Stomach (tissue), 8 donors: ENCODE measurements at regions not wholly inside any gene's neighbourhood (a gene's known extent, or its start where the extent isn't known, plus 50 kb on each side); places are given as distances from the start of the nearest gene placed in this dataset.
A peak's percentile ranks its signal among the peaks of the same experiment; 100 is the strongest.
"Not testable (repeated sequence)": the region's sequence is repeated elsewhere in the genome, so short reads cannot be mapped to it uniquely, and the experiment has no call there.

Source experiments
- DNase-seq, 2 donors: peaks; one replicate each; pipeline versions ENCODE4 v3.0.0 to v3.0.0-alpha.2; 2013 to 2019
- H3K27ac ChIP-seq, 5 donors: fragments of 200-600 bp in 4 of 5; sonication (generic) in 4 of 5; one replicate each; pipeline ENCODE4 v1.5.1; 2013 to 2019; ENCODE audit warnings: mild to moderate bottlenecking in 1 of 5, moderate library complexity in 1 of 5
- H3K27me3 ChIP-seq, 3 donors: fragments of 200-600 bp; sonication (generic); one replicate each; pipeline ENCODE4 v1.5.1; 2017 to 2019; ENCODE audit warnings: mixed run types in 1 of 3
- H3K36me3 ChIP-seq, 4 donors: fragments of 200-600 bp; sonication (generic); 1 replicate in 3 of 4; 2 replicates in 1 of 4; pipeline ENCODE4 v1.5.1; 2016 to 2019
- H3K4me1 ChIP-seq, 4 donors: fragments of 200-600 bp; sonication (generic); one replicate each; pipeline ENCODE4 v1.5.1; 2016 to 2019
- H3K4me3 ChIP-seq, 4 donors: fragments of 200-600 bp; sonication (generic) in 3 of 4; one replicate each; pipeline ENCODE4 v1.5.1; 2016 to 2019; ENCODE audit warnings: mild to moderate bottlenecking in 1 of 4
- H3K9me3 ChIP-seq, 4 donors: fragments of 200-600 bp; sonication (generic); one replicate each; pipeline ENCODE4 v1.5.1; 2016 to 2019
- EP300 ChIP-seq: sonication (generic); formaldehyde crosslinking; IDR thresholded peaks from one replicate; pipeline ENCODE4 v1.6.1; 2017; ENCODE audit warnings: antibody characterized with exemption
- POLR2A ChIP-seq, 4 donors: fragments of 450-650 bp; IDR thresholded peaks; one replicate each; pipeline ENCODE4 v1.6.1; 2016; ENCODE audit warnings: antibody characterized with exemption in 4 of 4, control low read depth in 2 of 4, mild to moderate bottlenecking in 1 of 4, moderate library complexity in 1 of 4
- POLR2AphosphoS5 ChIP-seq, 3 donors: sonication (generic); formaldehyde crosslinking; IDR thresholded peaks; one replicate each; pipeline ENCODE4 v1.6.1; 2016; ENCODE audit warnings: antibody characterized with exemption in 3 of 3
- WGBS, 5 donors: extraction: QIAGEN DNeasy Blood & Tissue Kit in 3 of 5; methylation state at CpG; one replicate each; pipeline versions ENCODE4 v1.1.5 to v1.1.7; 2013 to 2018; 5-methylcytosine and 5-hydroxymethylcytosine counted together
- intact Hi-C: fragments of 100-400 bp; cut with DNase I; formaldehyde crosslinking; loops from one replicate; pipeline ENCODE4 v1.15.1; 2023; ENCODE audit warnings: low total_unique reads
- TF ChIP-seq, protein P1 (sequence below), 7 experiments: fragments of 450-650 bp in 4 of 7; fragments of 200-600 bp in 3 of 7; sonication (generic) in 3 of 7; IDR thresholded peaks; one replicate each; pipeline ENCODE4 v1.5.1; 2016 to 2019; ENCODE audit warnings: antibody characterized with exemption in 7 of 7, control low read depth in 2 of 7, mild to moderate bottlenecking in 1 of 7
- donor health status: healthy with polysubstance abuse.
- donor health status: Bipolar disorder and iron deficiency.
- donor health status: healthy.

DNA sequence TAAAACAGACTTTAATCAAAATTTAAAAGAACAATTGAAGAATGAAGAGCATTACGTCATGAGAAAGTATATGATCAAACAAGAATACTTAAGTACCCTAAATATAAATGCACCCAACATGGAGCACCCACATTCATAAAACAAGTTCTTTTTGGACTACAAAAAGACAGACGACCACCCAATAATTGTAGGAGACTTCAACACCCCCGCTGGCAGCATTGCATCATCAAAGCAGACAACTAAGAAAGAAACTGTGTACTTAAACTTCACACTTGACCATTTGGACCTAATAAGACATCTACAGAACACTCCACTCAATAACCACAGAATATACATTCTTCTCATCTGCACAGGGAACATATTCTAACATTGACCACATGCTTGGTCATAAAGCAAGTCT, 291.7 kb upstream of the ZNF322 start:
- DNase-seq, H3K9me3 ChIP-seq, H3K4me1 ChIP-seq, H3K4me3 ChIP-seq, H3K27me3 ChIP-seq, H3K27ac ChIP-seq, intact Hi-C loops, H3K36me3 ChIP-seq: not testable (repeated sequence)
- WGBS, 5 donors = 83 to 96% (median 87%) methylated on average over 3 of the region's 3 CpGs

DNA sequence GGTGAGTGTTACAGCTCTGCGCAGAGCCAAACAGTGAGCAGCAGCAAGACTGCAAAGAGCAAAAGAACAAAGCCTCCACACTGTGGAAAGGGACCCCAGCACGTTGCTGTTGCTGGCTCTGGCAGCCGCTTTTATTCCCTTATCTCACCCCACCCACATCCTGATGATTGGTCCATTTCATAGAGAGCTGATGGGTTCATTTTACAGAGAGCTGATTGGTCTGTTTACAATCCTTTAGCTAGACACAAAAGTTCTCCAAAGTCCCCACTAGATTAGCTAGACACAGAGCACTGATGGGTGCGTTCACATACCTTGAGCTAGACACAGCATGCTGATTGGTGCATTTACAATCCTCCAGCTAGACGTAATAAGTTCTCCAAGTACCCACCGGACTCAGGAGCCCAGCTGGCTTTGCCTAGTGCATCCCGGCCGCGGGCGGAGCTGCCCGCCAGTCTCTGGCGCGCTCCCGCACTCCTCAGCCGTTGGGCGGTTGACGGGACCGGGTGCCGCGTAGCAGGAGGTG, 291.4 kb upstream of the PRSS16 start:
- H3K27me3 ChIP-seq, H3K9me3 ChIP-seq, H3K36me3 ChIP-seq, intact Hi-C loops, H3K4me1 ChIP-seq: not testable (repeated sequence)
- 3 to 25% (median 9%) methylated on average over 4 to 13 of the region's 20 CpGs for WGBS, 5 donors
- Histone ChIP-seq H3K4me3 (peak overlapping the region; percentile 57 to 69 (median 60)), H3K27ac (peak overlapping the region; percentile 65 to 91 (median 89))
- peak in 1 of 3 donors; percentile 68 for TF ChIP-seq POLR2AphosphoS5 (IDR thresholded peaks at IDR 0.05)
- DNase-seq = peak; percentile 43 to 82

DNA sequence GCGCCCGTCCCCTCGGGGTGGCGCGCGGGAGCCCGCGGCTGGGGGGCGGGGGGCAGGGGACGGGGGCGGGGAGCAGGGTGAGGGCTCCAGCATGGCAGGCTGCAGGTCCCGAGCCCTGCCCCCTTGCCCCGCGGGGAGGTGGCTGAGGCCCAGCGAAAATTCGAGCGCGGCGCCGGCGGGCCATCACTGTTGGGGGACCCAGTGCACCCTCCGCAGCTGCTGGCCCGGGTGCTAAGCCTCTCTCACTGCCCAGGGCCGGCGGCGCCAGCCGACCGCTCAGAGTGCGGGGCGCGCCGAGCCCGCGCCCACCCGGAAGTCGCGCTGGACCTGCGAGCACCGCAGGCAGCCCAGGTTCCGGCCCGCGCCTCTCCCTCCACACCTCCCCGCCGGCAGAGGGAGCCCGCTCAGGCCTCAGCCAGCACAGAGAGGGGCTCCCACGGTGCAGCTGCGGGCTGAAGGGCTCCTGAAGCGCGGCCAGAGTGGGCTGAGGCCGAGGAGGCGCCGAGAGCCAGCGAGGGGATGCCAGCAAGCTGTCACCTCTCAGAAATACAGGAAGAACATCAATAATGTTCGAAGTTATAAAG, 290.8 kb upstream of the PRSS16 start:
- 0 to 4% (median 2%) methylated on average over 9 to 49 of the region's 54 CpGs for WGBS, 5 donors
- H3K4me1 ChIP-seq, intact Hi-C loops, H3K9me3 ChIP-seq, H3K27me3 ChIP-seq, H3K36me3 ChIP-seq: not testable (repeated sequence)
- peak overlapping the region; percentile 81 to 91 (median 91) for H3K27ac ChIP-seq
- peak overlapping the region; percentile 57 to 69 (median 60) for H3K4me3 ChIP-seq
- DNase-seq = peak; percentile 85 to 93
- TF ChIP-seq, protein P1, sequence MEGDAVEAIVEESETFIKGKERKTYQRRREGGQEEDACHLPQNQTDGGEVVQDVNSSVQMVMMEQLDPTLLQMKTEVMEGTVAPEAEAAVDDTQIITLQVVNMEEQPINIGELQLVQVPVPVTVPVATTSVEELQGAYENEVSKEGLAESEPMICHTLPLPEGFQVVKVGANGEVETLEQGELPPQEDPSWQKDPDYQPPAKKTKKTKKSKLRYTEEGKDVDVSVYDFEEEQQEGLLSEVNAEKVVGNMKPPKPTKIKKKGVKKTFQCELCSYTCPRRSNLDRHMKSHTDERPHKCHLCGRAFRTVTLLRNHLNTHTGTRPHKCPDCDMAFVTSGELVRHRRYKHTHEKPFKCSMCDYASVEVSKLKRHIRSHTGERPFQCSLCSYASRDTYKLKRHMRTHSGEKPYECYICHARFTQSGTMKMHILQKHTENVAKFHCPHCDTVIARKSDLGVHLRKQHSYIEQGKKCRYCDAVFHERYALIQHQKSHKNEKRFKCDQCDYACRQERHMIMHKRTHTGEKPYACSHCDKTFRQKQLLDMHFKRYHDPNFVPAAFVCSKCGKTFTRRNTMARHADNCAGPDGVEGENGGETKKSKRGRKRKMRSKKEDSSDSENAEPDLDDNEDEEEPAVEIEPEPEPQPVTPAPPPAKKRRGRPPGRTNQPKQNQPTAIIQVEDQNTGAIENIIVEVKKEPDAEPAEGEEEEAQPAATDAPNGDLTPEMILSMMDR (IDR thresholded peaks at IDR 0.05) = peak in 5 of 7 experiments; percentile 12 to 72 (median 51)
- peak in 1 of 3 donors; percentile 33 for TF ChIP-seq POLR2AphosphoS5 (IDR thresholded peaks at IDR 0.05)

DNA sequence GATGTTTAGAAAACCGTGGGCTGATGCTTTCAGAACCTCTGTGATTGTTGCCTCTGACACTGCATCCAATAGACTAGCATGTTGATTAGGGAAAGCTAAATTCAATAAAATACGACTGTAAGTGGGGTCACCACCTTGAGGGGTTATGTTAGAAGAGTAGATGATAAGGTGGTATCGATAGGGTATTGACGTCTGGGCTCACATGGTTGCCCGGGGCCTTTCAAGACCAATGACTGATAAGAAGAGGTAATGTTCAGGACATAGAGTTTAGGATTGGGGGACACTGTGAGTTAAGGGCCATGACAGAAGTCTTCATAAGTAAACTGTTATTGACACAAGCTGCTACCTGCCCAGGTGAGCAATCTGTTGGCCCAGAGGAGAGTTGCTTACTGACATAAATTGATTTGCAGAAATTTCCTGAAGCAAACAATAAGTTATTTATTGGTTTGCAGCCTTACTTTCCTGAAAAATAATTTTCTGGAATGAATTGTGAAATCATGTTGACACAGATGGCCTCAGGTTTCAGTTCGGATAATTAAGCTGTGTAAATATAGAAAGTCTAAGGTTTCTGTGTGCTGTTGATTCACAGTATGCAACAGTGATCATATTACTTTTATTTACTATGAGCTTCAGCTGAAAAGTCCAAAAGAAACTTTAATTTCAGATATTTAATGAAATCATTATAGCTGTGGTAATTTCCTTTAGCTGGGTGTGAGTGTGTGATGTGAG, 289.9 kb upstream of the PRSS16 start:
- H3K4me1 ChIP-seq, H3K9me3 ChIP-seq, H3K27me3 ChIP-seq, intact Hi-C loops, H3K36me3 ChIP-seq: not testable (repeated sequence)
- DNase-seq = peak in 1 of 2 donors; percentile 8
- Histone ChIP-seq H3K27ac (peak overlapping the region in 3 of 5 donors; percentile 81 to 91 (median 91)), H3K4me3 (peak overlapping the region; percentile 57 to 69 (median 60))
- WGBS, 5 donors = 54 to 70% (median 58%) methylated on average over 6 of the region's 6 CpGs

DNA sequence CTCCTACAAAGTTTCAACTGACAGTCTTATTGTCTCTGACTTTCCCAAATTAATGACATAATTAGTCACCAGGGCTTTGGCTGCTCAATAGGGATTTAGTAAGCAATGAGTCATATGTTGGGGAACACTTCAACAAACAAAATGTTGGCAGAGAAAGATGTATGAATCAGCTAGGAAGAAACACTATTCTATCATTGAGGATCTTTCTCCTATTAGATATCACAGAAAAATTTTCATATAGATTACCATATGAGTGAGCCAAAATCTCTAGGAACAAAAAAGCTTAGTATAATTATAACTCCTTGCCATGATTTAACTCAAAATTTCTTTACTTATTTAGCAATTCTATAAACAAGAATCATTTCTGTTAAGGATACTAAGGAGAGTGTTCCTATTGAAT, 286.3 kb upstream of the PRSS16 start:
- H3K27me3 ChIP-seq, DNase-seq, H3K36me3 ChIP-seq, H3K27ac ChIP-seq, intact Hi-C loops, H3K4me3 ChIP-seq, H3K4me1 ChIP-seq, H3K9me3 ChIP-seq: not testable (repeated sequence)

DNA sequence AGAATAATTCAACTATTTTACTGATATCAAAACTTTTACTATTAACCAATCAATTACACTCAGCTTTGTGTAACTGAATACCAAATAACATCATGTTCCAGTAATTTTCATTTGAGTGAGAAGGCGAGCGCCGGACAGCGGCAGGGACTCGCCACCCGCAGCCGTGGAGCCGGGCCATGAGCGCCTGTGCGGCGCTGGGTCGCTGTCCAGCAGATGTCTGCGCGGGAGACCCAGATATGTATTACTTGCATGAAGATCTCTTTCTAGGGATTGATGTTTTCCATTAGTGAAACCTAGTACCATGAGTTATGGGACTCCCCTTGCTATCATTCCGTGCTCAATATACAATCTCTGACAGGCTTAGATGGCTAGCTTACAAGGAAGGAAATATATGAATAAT, 245.1 kb upstream of the PRSS16 start:
- no peak for TF ChIP-seq POLR2A (IDR thresholded peaks at IDR 0.05)
- intact Hi-C loops = no loop called here
- Histone ChIP-seq H3K4me3 (no peak overlapping the region), H3K9me3 (no peaks in the 10 kb centered on the region), H3K27ac (no peak overlapping the region), H3K36me3 (no peaks in the 10 kb centered on the region), H3K4me1 (no peaks in the 10 kb centered on the region), H3K27me3 (no peaks in the 10 kb centered on the region)
- 92 to 95% (median 94%) methylated on average over 15 of the region's 15 CpGs for WGBS, 5 donors
- no peak for DNase-seq

DNA sequence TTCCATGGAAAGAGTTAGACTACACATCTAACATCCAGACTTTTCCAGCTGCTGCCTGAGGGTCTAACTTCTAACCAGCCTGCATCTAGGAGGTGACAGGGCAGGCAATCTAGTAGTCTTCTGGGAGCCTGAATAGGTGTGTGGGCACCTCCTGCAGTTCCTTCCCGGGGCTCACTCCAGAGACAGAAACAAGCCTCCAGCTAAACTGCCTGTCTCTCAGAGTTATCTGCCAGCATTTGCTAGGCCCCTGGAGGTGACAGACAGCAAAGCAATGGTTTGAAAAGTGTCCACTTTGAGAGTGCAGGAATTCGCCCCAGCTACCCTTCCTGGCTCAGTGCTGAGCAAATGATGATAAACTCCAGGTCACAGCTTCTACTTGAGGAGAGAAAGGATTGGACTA, 240.5 kb upstream of the PRSS16 start:
- no peaks in the 10 kb centered on the region for H3K27me3 ChIP-seq
- TF ChIP-seq POLR2AphosphoS5 (IDR thresholded peaks at IDR 0.05) (no peak), POLR2A (IDR thresholded peaks at IDR 0.05) (no peak), EP300 (no peak)
- TF ChIP-seq, protein P1 (IDR thresholded peaks at IDR 0.05) = no peak
- 36 to 44% (median 42%) methylated on average over 2 of the region's 2 CpGs for WGBS, 5 donors
- H3K9me3 ChIP-seq = peaks cover 0 to 22% (median 15%) of the 10 kb centered on the region in 4 donors
- intact Hi-C loops = no loop called here
- H3K27ac ChIP-seq = no peak overlapping the region
- H3K4me3 ChIP-seq = no peak overlapping the region
- no peak for DNase-seq
- peaks cover 0 to 20% (median 3%) of the 10 kb centered on the region in 4 donors for H3K36me3 ChIP-seq
- no peaks in the 10 kb centered on the region for H3K4me1 ChIP-seq

DNA sequence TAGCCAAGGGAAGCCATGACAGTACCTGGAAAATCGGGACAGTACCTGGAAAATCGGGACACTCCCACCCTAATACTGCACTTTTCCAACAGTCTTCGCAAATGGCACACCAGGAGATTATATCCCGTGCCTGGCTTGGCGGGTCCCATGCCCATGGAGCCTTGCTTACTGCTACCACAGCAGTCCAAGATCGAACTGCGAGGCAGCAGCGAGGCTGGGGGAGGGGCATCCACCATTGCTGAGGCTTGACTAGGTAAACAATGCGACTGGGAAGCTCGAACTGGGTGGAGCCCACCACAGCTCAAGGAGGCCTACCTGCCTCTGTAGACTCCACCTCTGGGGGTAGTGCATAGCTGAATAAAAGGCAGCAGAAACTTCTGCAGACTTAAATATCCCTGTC, 238.9 kb upstream of the PRSS16 start:
- H3K4me3 ChIP-seq, H3K27me3 ChIP-seq, DNase-seq, intact Hi-C loops, H3K4me1 ChIP-seq, H3K27ac ChIP-seq: not testable (repeated sequence)
- H3K36me3 ChIP-seq = peaks cover 0 to 20% (median 3%) of the 10 kb centered on the region in 4 donors
- 92 to 97% (median 94%) methylated on average over 6 to 10 of the region's 10 CpGs for WGBS, 5 donors
- H3K9me3 ChIP-seq = peaks cover 0 to 22% (median 15%) of the 10 kb centered on the region in 4 donors

DNA sequence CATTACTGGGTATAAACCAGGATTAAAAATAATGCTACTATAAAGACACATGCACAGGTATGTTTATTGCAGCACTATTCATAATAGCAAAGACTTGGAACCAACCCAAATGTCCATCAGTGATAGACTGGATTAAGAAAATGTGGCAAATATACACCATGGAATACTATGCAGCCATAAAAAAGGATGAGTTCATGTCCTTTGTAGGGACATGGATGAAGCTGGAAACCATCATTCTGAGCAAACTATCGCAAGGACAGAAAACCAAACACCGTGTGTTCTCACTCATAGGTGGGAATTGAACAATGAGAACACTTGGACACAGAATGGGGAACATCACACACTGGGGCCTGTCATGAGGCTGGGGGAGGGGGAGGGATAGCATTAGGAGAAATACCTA, 233.4 kb upstream of the PRSS16 start:
- DNase-seq, H3K27me3 ChIP-seq, H3K4me1 ChIP-seq, intact Hi-C loops, H3K36me3 ChIP-seq, H3K4me3 ChIP-seq, H3K27ac ChIP-seq: not testable (repeated sequence)
- H3K9me3 ChIP-seq = peaks cover 0 to 29% (median 13%) of the 10 kb centered on the region in 4 donors
- WGBS, 5 donors = 82 to 100% (median 89%) methylated on average over 1 to 2 of the region's 2 CpGs
